H9 (cell line): ENCODE measurements at regions not wholly inside any gene's neighbourhood (a gene's known extent, or its start where the extent isn't known, plus 50 kb on each side); places are given as distances from the start of the nearest gene placed in this dataset.

Experiments
- DNase-seq: peaks from one replicate; pipeline ENCODE4 v3.0.0-alpha.2; 2017
- H2AFZ ChIP-seq: one replicate; pipeline ENCODE4 v1.6.1; 2013; ENCODE audit warnings: mild to moderate bottlenecking, low read length, control low read depth, moderate library complexity
- H2AK5ac ChIP-seq: 2 replicates; pipeline ENCODE4 v1.6.1; 2013; ENCODE audit warnings: low read length, control low read depth, mixed read lengths; ENCODE audit not compliant: insufficient read length
- H2BK120ac ChIP-seq: one replicate; pipeline ENCODE4 v1.6.1; 2013; ENCODE audit warnings: low read depth, mild to moderate bottlenecking, low read length, control low read depth, inconsistent platforms; ENCODE audit not compliant: poor library complexity, severe bottlenecking
- H2BK12ac ChIP-seq: 2 replicates; pipeline ENCODE4 v1.6.1; 2013; ENCODE audit warnings: low read length, control low read depth, mixed read lengths, low read depth; ENCODE audit not compliant: insufficient read length
- H2BK15ac ChIP-seq: 2 replicates; pipeline ENCODE4 v1.6.1; 2013; ENCODE audit warnings: low read depth, low read length, control low read depth
- H2BK20ac ChIP-seq: one replicate; pipeline ENCODE4 v1.6.1; 2013; ENCODE audit warnings: low read depth, mild to moderate bottlenecking, low read length, control low read depth, inconsistent platforms; ENCODE audit not compliant: poor library complexity, severe bottlenecking
- H2BK5ac ChIP-seq: 2 replicates; pipeline ENCODE4 v1.6.1; 2013; ENCODE audit warnings: low read length, control low read depth, mixed read lengths; ENCODE audit not compliant: insufficient read length
- H3K14ac ChIP-seq: 2 replicates; pipeline ENCODE4 v1.6.1; 2013; ENCODE audit warnings: low read length, control low read depth; ENCODE audit not compliant: insufficient read depth
- H3K18ac ChIP-seq: 2 replicates; pipeline ENCODE4 v1.6.1; 2013; ENCODE audit warnings: low read depth, mild to moderate bottlenecking, mixed read lengths, low read length, control low read depth; ENCODE audit not compliant: insufficient read length
- H3K23ac ChIP-seq: 2 replicates; pipeline ENCODE4 v1.6.1; 2013; ENCODE audit warnings: low read length, control low read depth, mixed read lengths, low read depth; ENCODE audit not compliant: insufficient read length
- H3K23me2 ChIP-seq: 2 replicates; pipeline ENCODE4 v1.6.1; 2013; ENCODE audit warnings: low read depth, mild to moderate bottlenecking, mixed read lengths, low read length, control low read depth; ENCODE audit not compliant: insufficient read length, poor library complexity, severe bottlenecking
- H3K27ac ChIP-seq: 2 replicates; pipeline ENCODE4 v1.5.1; 2013; ENCODE audit warnings: low read length, control low read depth, mixed read lengths, low read depth; ENCODE audit not compliant: insufficient read length
- H3K27me3 ChIP-seq: 2 replicates; pipeline ENCODE4 v1.6.1; 2013; ENCODE audit warnings: low read length, control low read depth, inconsistent platforms; ENCODE audit not compliant: insufficient read depth
- H3K4ac ChIP-seq: 2 replicates; pipeline ENCODE4 v1.6.1; 2013; ENCODE audit warnings: low read depth, mild to moderate bottlenecking, control low read depth, inconsistent platforms, low read length, moderate library complexity
- H3K4me1 ChIP-seq: 2 replicates; pipeline ENCODE4 v1.6.1; 2013; ENCODE audit warnings: low read length, control low read depth, inconsistent platforms; ENCODE audit not compliant: insufficient read depth
- H3K4me2 ChIP-seq: 2 replicates; pipeline ENCODE4 v1.6.1; 2013; ENCODE audit warnings: low read length, control low read depth, mixed read lengths; ENCODE audit not compliant: insufficient read length, insufficient read depth
- H3K56ac ChIP-seq: 2 replicates; pipeline ENCODE4 v1.6.1; 2013; ENCODE audit warnings: low read depth, mild to moderate bottlenecking, mixed read lengths, low read length, control low read depth; ENCODE audit not compliant: insufficient read length
- H3K79me1 ChIP-seq: 2 replicates; pipeline ENCODE4 v1.6.1; 2013; ENCODE audit warnings: low read depth, mild to moderate bottlenecking, moderate library complexity, low read length, control low read depth, inconsistent platforms; ENCODE audit not compliant: insufficient read depth, poor library complexity, severe bottlenecking
- H3K79me2 ChIP-seq: 2 replicates; pipeline ENCODE4 v1.6.1; 2013; ENCODE audit warnings: low read length, control low read depth, inconsistent platforms; ENCODE audit not compliant: insufficient read depth
- H3K9ac ChIP-seq: 2 replicates; pipeline ENCODE4 v1.6.1; 2013; ENCODE audit warnings: low read length, control low read depth, mixed read lengths; ENCODE audit not compliant: insufficient read length; ENCODE audit errors: extremely low read depth
- H3K9me3 ChIP-seq: one replicate; pipeline ENCODE4 v1.6.1; 2013; ENCODE audit warnings: low read depth, low read length, inconsistent platforms; ENCODE audit not compliant: control insufficient read depth
- H3T11ph ChIP-seq: one replicate; pipeline ENCODE4 v1.6.1; 2013; ENCODE audit warnings: mild to moderate bottlenecking, low read length, control low read depth, inconsistent platforms
- H4K20me1 ChIP-seq: one replicate; pipeline ENCODE4 v1.6.1; 2013; ENCODE audit not compliant: control insufficient read depth, insufficient read length, insufficient read depth
- H4K5ac ChIP-seq: 2 replicates; pipeline ENCODE4 v1.6.1; 2013; ENCODE audit warnings: low read depth, mild to moderate bottlenecking, mixed read lengths, low read length, control low read depth; ENCODE audit not compliant: insufficient read length
- H4K8ac ChIP-seq: replicated peaks from 2 replicates; pipeline ENCODE4 v1.6.1; 2013; ENCODE audit warnings: low read length, control low read depth, mixed read lengths, low read depth; ENCODE audit not compliant: insufficient read length
- H4K91ac ChIP-seq: 2 replicates; pipeline ENCODE4 v1.6.1; 2013; ENCODE audit warnings: low read depth, mild to moderate bottlenecking, moderate library complexity, mixed read lengths, low read length, control low read depth; ENCODE audit not compliant: insufficient read length
- H3K27ac Mint-ChIP-seq, 3 experiments: 2 replicates in 2 of 3; 3 replicates in 1 of 3; pipeline ENCODE4 v1.8.0; 2020 to 2021; ENCODE audit warnings: mixed read lengths in 3 of 3, mild to moderate bottlenecking in 1 of 3, moderate library complexity in 1 of 3
- H3K27me3 Mint-ChIP-seq: 2 replicates; pipeline ENCODE4 v1.8.0; 2021; ENCODE audit warnings: low read depth, mild to moderate bottlenecking, moderate library complexity, mixed read lengths
- H3K36me3 Mint-ChIP-seq, 3 experiments: 2 replicates in 2 of 3; 3 replicates in 1 of 3; pipeline ENCODE4 v1.8.0; 2020 to 2021; ENCODE audit warnings: low read depth in 3 of 3, mixed read lengths in 3 of 3; ENCODE audit not compliant: insufficient read depth in 1 of 3
- H3K4me1 Mint-ChIP-seq, 2 experiments: 2 replicates each; pipeline ENCODE4 v1.8.0; 2020; ENCODE audit warnings: mixed read lengths in 2 of 2
- H3K4me3 Mint-ChIP-seq, 2 experiments: 2 replicates in 1 of 2; 3 replicates in 1 of 2; pipeline ENCODE4 v1.8.0; 2020 to 2021; ENCODE audit warnings: mild to moderate bottlenecking in 2 of 2, mixed read lengths in 2 of 2, moderate library complexity in 1 of 2
- H3K9me3 Mint-ChIP-seq, 2 experiments: 2 replicates in 1 of 2; 3 replicates in 1 of 2; pipeline ENCODE4 v1.8.0; 2020; ENCODE audit warnings: mild to moderate bottlenecking in 2 of 2, mixed read lengths in 2 of 2, moderate library complexity in 1 of 2
- CTCF ChIP-seq: fragments of 200-600 bp; sonication (generic); conservative IDR thresholded peaks from 3 replicates; pipeline ENCODE4 v1.8.0; 2021; ENCODE audit warnings: antibody characterized with exemption, mild to moderate bottlenecking
- WGBS: extraction: QIAGEN DNeasy Blood & Tissue Kit; methylation state at CpG from one replicate; pipeline ENCODE4 v1.1.7; 2013; ENCODE audit warnings: missing lambda C conversion rate, low lambda C conversion rate, mixed read lengths; ENCODE audit not compliant: insufficient read length; ENCODE audit errors: extremely low coverage; 5-methylcytosine and 5-hydroxymethylcytosine counted together

- no peak overlapping the region for H3K23ac ChIP-seq
- H3K27ac ChIP-seq: no peak overlapping the region
- H3K4me2 ChIP-seq: no peak overlapping the region
- peaks cover 57% of the 10 kb centered on the region for H3K27me3 Mint-ChIP-seq
- no peak overlapping the region for H2AFZ ChIP-seq
- DNase-seq: peak; percentile 52
- H4K8ac ChIP-seq: no peak overlapping the region
- H2BK120ac ChIP-seq: no peak overlapping the region
- H3K9ac ChIP-seq: no peak overlapping the region
- peaks cover 33 to 47% of the 10 kb centered on the region in 2 experiments for H3K4me1 Mint-ChIP-seq
- WGBS: no CpG with 5 or more reads among the region's 4 CpGs
- no peak overlapping the region for H2BK5ac ChIP-seq
- no peak for TF ChIP-seq CTCF
- H4K20me1 ChIP-seq: no peaks in the 10 kb centered on the region
- no peak overlapping the region for H3T11ph ChIP-seq
- H2BK20ac ChIP-seq: no peak overlapping the region
- H3K79me2 ChIP-seq: no peaks in the 10 kb centered on the region
- no peak overlapping the region for H3K4ac ChIP-seq
- H3K27me3 ChIP-seq: no peaks in the 10 kb centered on the region; the same call in 1 of the 2 replicates
- no peaks in the 10 kb centered on the region for H3K79me1 ChIP-seq
- H3K27ac Mint-ChIP-seq: no peak overlapping the region; a peak in 1 of 7 replicates
- H3K36me3 Mint-ChIP-seq: no peaks in the 10 kb centered on the region; a peak in 1 of 7 replicates
- H3K4me1 ChIP-seq: no peaks in the 10 kb centered on the region; the same call in 1 of the 2 replicates
- H4K91ac ChIP-seq: no peak overlapping the region
- H2BK15ac ChIP-seq: no peak overlapping the region
- H2AK5ac ChIP-seq: no peak overlapping the region
- H3K9me3 Mint-ChIP-seq: no peaks in the 10 kb centered on the region
- no peaks in the 10 kb centered on the region for H3K9me3 ChIP-seq
- H3K23me2 ChIP-seq: no peaks in the 10 kb centered on the region
- no peak overlapping the region for H4K5ac ChIP-seq
- H3K4me3 Mint-ChIP-seq: no peak overlapping the region
- no peak overlapping the region for H2BK12ac ChIP-seq
- peak overlapping the region; percentile 50 for H3K18ac ChIP-seq
- no peak overlapping the region for H3K56ac ChIP-seq
- H3K14ac ChIP-seq: no peak overlapping the region
Observed at GRCh38 chr12:112606611-112607365, 184.8 kb upstream of the RPH3A start.
